Activated CD8-positive, alpha-beta T cell treated with anti-CD3 and anti-CD28 coated beads for 36 hours (primary cell): ENCODE measurements at regions not wholly inside any gene's neighbourhood (a gene's known extent, or its start where the extent isn't known, plus 50 kb on each side); places are given as distances from the start of the nearest gene placed in this dataset.

ENCODE experiments used
- ATAC-seq: fragments of 200-7000 bp; cut with Tn5 transposase; one replicate; pipeline ENCODE4 v1.10.0; 2021; ENCODE audit warnings: mild to moderate bottlenecking, moderate library complexity
- CTCF ChIA-PET: fragments of 350-600 bp; sonication (Branson Sonifier 250); formaldehyde crosslinking; loops from one replicate; lab custom pipeline; 2021; ENCODE audit warnings: antibody characterized with exemption; lab: Charles Lee
- POLR2A ChIA-PET: fragments of 350-600 bp; sonication (Branson Sonifier 250); formaldehyde crosslinking; loops from one replicate; lab custom pipeline; 2021; ENCODE audit warnings: antibody characterized with exemption; lab: Charles Lee
- DNase-seq: peaks from one replicate; pipeline ENCODE4 v3.0.0-alpha.2; 2020
- H3K27ac Mint-ChIP-seq: one replicate; pipeline ENCODE4 v1.8.0; 2021; ENCODE audit warnings: mild to moderate bottlenecking, mixed read lengths
- H3K27me3 Mint-ChIP-seq: one replicate; pipeline ENCODE4 v1.8.0; 2021; ENCODE audit warnings: mixed read lengths
- H3K36me3 Mint-ChIP-seq: one replicate; pipeline ENCODE4 v1.8.0; 2021; ENCODE audit warnings: low read depth, mixed read lengths
- H3K4me1 Mint-ChIP-seq: one replicate; pipeline ENCODE4 v1.8.0; 2021; ENCODE audit warnings: low read depth, mixed read lengths
- H3K4me3 Mint-ChIP-seq: one replicate; pipeline ENCODE4 v1.8.0; 2021; ENCODE audit warnings: mild to moderate bottlenecking, moderate library complexity, mixed read lengths
- H3K9me3 Mint-ChIP-seq: one replicate; pipeline ENCODE4 v1.8.0; 2021; ENCODE audit warnings: mixed read lengths
- CTCF ChIP-seq: fragments of 200-600 bp; IDR thresholded peaks from one replicate; pipeline ENCODE4 v1.8.0; 2022; ENCODE audit warnings: antibody characterized with exemption, mild to moderate bottlenecking
- intact Hi-C: fragments of 100-400 bp; cut with micrococcal nuclease; formaldehyde crosslinking; loops from one replicate; pipeline ENCODE4 v1.10.0; 2022

- peaks cover 1% of the 10 kb centered on the region for H3K9me3 Mint-ChIP-seq
- intact Hi-C loops, result no loop called here
- no peaks in the 10 kb centered on the region for H3K27me3 Mint-ChIP-seq
- H3K4me3 Mint-ChIP-seq, result no peak overlapping the region
- H3K27ac Mint-ChIP-seq, result no peak overlapping the region
- no peak for DNase-seq
- no peak for ATAC-seq
- CTCF ChIA-PET, result no interaction called here
- no peaks in the 10 kb centered on the region for H3K4me1 Mint-ChIP-seq
- POLR2A ChIA-PET, result no interaction called here
- no peak for TF ChIP-seq CTCF
- no peaks in the 10 kb centered on the region for H3K36me3 Mint-ChIP-seq
Observed at GRCh38 chr10:90306187-90306586, 551.7 kb downstream of the HTR7 start.

GRCh38 chr10:90308223-90308622 is 549.6 kb downstream of the HTR7 start:
- no peak for ATAC-seq
- H3K4me3 Mint-ChIP-seq, result no peak overlapping the region

GRCh38 chr10:90313576-90314325 is 544.1 kb downstream of the HTR7 start:
- CTCF ChIA-PET, result interaction anchor here (1.2 kb wide), 1 partner anchor 16 kb away, joined by 4 read pairs; no protein-coding TSS in a partner anchor
- Mint-ChIP-seq H3K4me1 (no peaks in the 10 kb centered on the region), H3K27me3 (peaks cover 2% of the 10 kb centered on the region), H3K36me3 (no peaks in the 10 kb centered on the region), H3K9me3 (peaks cover 6% of the 10 kb centered on the region), H3K27ac (no peak overlapping the region), H3K4me3 (no peak overlapping the region)
- TF ChIP-seq CTCF, result no peak
- no peak for DNase-seq
- no peak for ATAC-seq
- POLR2A ChIA-PET, result interaction anchor here (0.8 kb wide), 1 partner anchor 608 kb away, joined by 3 read pairs; no protein-coding TSS in a partner anchor
- intact Hi-C loops, result no loop called here

More at GRCh38 chr10:90308223-90308622, 549.6 kb downstream of the HTR7 start:
- CTCF ChIA-PET, result no interaction called here
- Mint-ChIP-seq H3K9me3 (peaks cover 3% of the 10 kb centered on the region), H3K36me3 (no peaks in the 10 kb centered on the region), H3K27ac (no peak overlapping the region), H3K4me1 (no peaks in the 10 kb centered on the region), H3K27me3 (no peaks in the 10 kb centered on the region)
- no peak for TF ChIP-seq CTCF
- POLR2A ChIA-PET, result no interaction called here
- intact Hi-C loops, result no loop called here
- DNase-seq, result no peak

GRCh38 chr10:90314718-90315117 is 543.1 kb downstream of the HTR7 start:
- Mint-ChIP-seq H3K4me1 (peaks cover 5% of the 10 kb centered on the region), H3K27me3 (peaks cover 7% of the 10 kb centered on the region), H3K27ac (no peak overlapping the region), H3K9me3 (peaks cover 4% of the 10 kb centered on the region), H3K36me3 (no peaks in the 10 kb centered on the region), H3K4me3 (no peak overlapping the region)
- ChIA-PET CTCF (no interaction called here), POLR2A (no interaction called here)
- ATAC-seq, result no peak
- TF ChIP-seq CTCF, result no peak
- intact Hi-C loops, result no loop called here
- no peak for DNase-seq

- no peak for ATAC-seq
- intact Hi-C loops, result no loop called here
- CTCF ChIA-PET, result no interaction called here
- Mint-ChIP-seq H3K4me3 (no peak overlapping the region), H3K36me3 (no peaks in the 10 kb centered on the region), H3K4me1 (peaks cover 5% of the 10 kb centered on the region), H3K27ac (no peak overlapping the region), H3K9me3 (peaks cover 4% of the 10 kb centered on the region), H3K27me3 (peaks cover 7% of the 10 kb centered on the region)
- POLR2A ChIA-PET, result no interaction called here
- DNase-seq, result no peak
- TF ChIP-seq CTCF, result no peak
Observed at GRCh38 chr10:90317172-90317571, 540.7 kb downstream of the HTR7 start.
